IMR-90 (cell line): ENCODE measurements at regions not wholly inside any gene's neighbourhood (a gene's known extent, or its start where the extent isn't known, plus 50 kb on each side); places are given as distances from the start of the nearest gene placed in this dataset.

Source experiments
- CTCF ChIP-seq: conservative IDR thresholded peaks from 2 replicates; pipeline ENCODE4 v1.5.1; 2012; ENCODE audit warnings: mild to moderate bottlenecking, low read depth, low read length, improper control_type of control experiment
- ELK1 ChIP-seq: fragments of 150-350 bp; IDR thresholded peaks from 2 replicates; pipeline ENCODE4 v1.6.1; 2016; ENCODE audit warnings: low read depth, mild to moderate bottlenecking, low read length, moderate library complexity, borderline replicate concordance
- FOS ChIP-seq: fragments of 150-350 bp; IDR thresholded peaks from 2 replicates; pipeline ENCODE4 v1.6.1; 2016; ENCODE audit warnings: low read depth, low read length
- MXI1 ChIP-seq: IDR thresholded peaks from 2 replicates; pipeline ENCODE4 v1.6.1; 2012; ENCODE audit warnings: low read depth, mild to moderate bottlenecking, low read length, moderate library complexity, borderline replicate concordance
- USF2 ChIP-seq: fragments of 150-350 bp; IDR thresholded peaks from 2 replicates; pipeline ENCODE4 v1.6.1; 2017; ENCODE audit warnings: mild to moderate bottlenecking, antibody characterized with exemption, low read length, low read depth

GRCh38 chr12:114500131-114500530 lies 94.2 kb upstream of the TBX5 start:
- TF ChIP-seq USF2 (no peak), CTCF (no peak), MXI1 (no peak), ELK1 (no peak), FOS (no peak)
